Gastroesophageal sphincter (tissue), 4 donors: ENCODE measurements at regions not wholly inside any gene's neighbourhood (a gene's known extent, or its start where the extent isn't known, plus 50 kb on each side); places are given as distances from the start of the nearest gene placed in this dataset.

Source experiments
- ATAC-seq: fragments of 150-250 bp; one replicate; pipeline ENCODE4 v1.9.1; 2016; ENCODE audit warnings: mild to moderate bottlenecking, moderate library complexity
- H3K27ac ChIP-seq, 4 donors: fragments of 200-600 bp; sonication (generic) in 3 of 4; 1 replicate in 3 of 4; 2 replicates in 1 of 4; pipeline ENCODE4 v1.5.1; 2016 to 2019
- H3K27me3 ChIP-seq: fragments of 200-600 bp; sonication (generic); one replicate; pipeline ENCODE4 v1.5.1; 2019
- H3K36me3 ChIP-seq, 2 donors: fragments of 200-600 bp; sonication (generic); one replicate each; pipeline ENCODE4 v1.5.1; 2019; ENCODE audit warnings: control low read depth in 1 of 2
- H3K4me1 ChIP-seq, 3 donors: fragments of 200-600 bp; sonication (generic); 1 replicate in 2 of 3; 2 replicates in 1 of 3; pipeline ENCODE4 v1.5.1; 2016 to 2019; ENCODE audit warnings: control low read depth in 2 of 3
- H3K4me3 ChIP-seq, 2 donors: fragments of 200-600 bp; sonication (generic); one replicate each; pipeline ENCODE4 v1.5.1; 2019; ENCODE audit warnings: mild to moderate bottlenecking in 1 of 2, moderate library complexity in 1 of 2
- H3K9me3 ChIP-seq, 3 donors: fragments of 200-600 bp; sonication (generic); one replicate each; pipeline ENCODE4 v1.5.1; 2017 to 2019; ENCODE audit warnings: control low read depth in 2 of 3
- CTCF ChIP-seq, 4 experiments: fragments of 200-600 bp in 2 of 4; fragments of 450-650 bp in 2 of 4; sonication (generic) in 1 of 4; IDR thresholded peaks; one replicate each; pipeline ENCODE4 v1.5.1; 2017 to 2019; ENCODE audit warnings: antibody characterized with exemption in 4 of 4, mild to moderate bottlenecking in 2 of 4, moderate library complexity in 2 of 4
- EP300 ChIP-seq: sonication (generic); formaldehyde crosslinking; IDR thresholded peaks from one replicate; pipeline ENCODE4 v1.6.1; 2017; ENCODE audit warnings: antibody characterized with exemption, mild to moderate bottlenecking
- POLR2A ChIP-seq, 2 donors: fragments of 450-650 bp; IDR thresholded peaks; one replicate each; pipeline ENCODE4 v1.6.1; 2017; ENCODE audit warnings: antibody characterized with exemption in 2 of 2, mild to moderate bottlenecking in 2 of 2, moderate library complexity in 1 of 2
- POLR2AphosphoS5 ChIP-seq: sonication (generic); formaldehyde crosslinking; IDR thresholded peaks from one replicate; pipeline ENCODE4 v1.6.1; 2017; ENCODE audit warnings: antibody characterized with exemption
- WGBS, 2 donors: methylation state at CpG; one replicate each; pipeline ENCODE4 v1.1.5; 2018; ENCODE audit warnings: low coverage in 1 of 2; 5-methylcytosine and 5-hydroxymethylcytosine counted together

GRCh38 chr20:57831993-57832585 is 122.3 kb upstream of the PMEPA1 start:
- WGBS, 2 donors: 76 to 87% methylated on average over 3 to 6 of the region's 8 CpGs
- no peak for ATAC-seq

GRCh38 chr20:57831326-57831992 is 121.6 kb upstream of the PMEPA1 start:
- no peak overlapping the region for H3K4me3 ChIP-seq
- peaks cover 6% of the 10 kb centered on the region for H3K27me3 ChIP-seq
- H3K36me3 ChIP-seq: no peaks in the 10 kb centered on the region
- TF ChIP-seq EP300: no peak
- TF ChIP-seq POLR2AphosphoS5: no peak
- no peak for TF ChIP-seq CTCF (IDR thresholded peaks at IDR 0.05)
- no peak for TF ChIP-seq POLR2A (IDR thresholded peaks at IDR 0.05)
- WGBS, 2 donors: 27 to 73% methylated on average over 2 to 5 of the region's 9 CpGs
- no peak for ATAC-seq
- no peak overlapping the region for H3K27ac ChIP-seq
- H3K9me3 ChIP-seq: no peaks in the 10 kb centered on the region
- peaks cover 0 to under 1% (median 0%) of the 10 kb centered on the region in 3 donors for H3K4me1 ChIP-seq

More at GRCh38 chr20:57831993-57832585, 122.3 kb upstream of the PMEPA1 start:
- TF ChIP-seq CTCF (IDR thresholded peaks at IDR 0.05): no peak
- TF ChIP-seq EP300: no peak
- TF ChIP-seq POLR2A (IDR thresholded peaks at IDR 0.05): no peak
- TF ChIP-seq POLR2AphosphoS5: no peak
- Histone ChIP-seq H3K4me1 (no peaks in the 10 kb centered on the region), H3K27ac (no peak overlapping the region), H3K27me3 (peaks cover 6% of the 10 kb centered on the region), H3K36me3 (no peaks in the 10 kb centered on the region), H3K9me3 (no peaks in the 10 kb centered on the region), H3K4me3 (no peak overlapping the region)

GRCh38 chr20:57830515-57830895 is 120.7 kb upstream of the PMEPA1 start:
- H3K4me1 ChIP-seq: peaks cover 0 to 6% (median 0%) of the 10 kb centered on the region in 3 donors
- H3K27ac ChIP-seq: no peak overlapping the region
- ATAC-seq: no peak
- WGBS, 2 donors: 87% methylated on average over 4 of the region's 12 CpGs; no CpG with 5 or more reads in 1 of the 2 donors
- H3K27me3 ChIP-seq: peaks cover 6% of the 10 kb centered on the region
- no peaks in the 10 kb centered on the region for H3K9me3 ChIP-seq
- no peaks in the 10 kb centered on the region for H3K36me3 ChIP-seq
- no peak for TF ChIP-seq POLR2A (IDR thresholded peaks at IDR 0.05)
- no peak for TF ChIP-seq CTCF (IDR thresholded peaks at IDR 0.05)
- no peak for TF ChIP-seq POLR2AphosphoS5
- no peak for TF ChIP-seq EP300
- no peak overlapping the region for H3K4me3 ChIP-seq

GRCh38 chr20:57829805-57830514 is 120.1 kb upstream of the PMEPA1 start:
- TF ChIP-seq POLR2AphosphoS5 (no peak), EP300 (no peak), POLR2A (IDR thresholded peaks at IDR 0.05) (no peak), CTCF (IDR thresholded peaks at IDR 0.05) (no peak)
- H3K4me3 ChIP-seq: no peak overlapping the region
- H3K9me3 ChIP-seq: no peaks in the 10 kb centered on the region
- peaks cover 0 to 6% (median 0%) of the 10 kb centered on the region in 3 donors for H3K4me1 ChIP-seq
- 83 to 95% methylated on average over 3 of the region's 9 CpGs for WGBS, 2 donors
- H3K27me3 ChIP-seq: peaks cover 6% of the 10 kb centered on the region
- no peaks in the 10 kb centered on the region for H3K36me3 ChIP-seq
- ATAC-seq: no peak
- H3K27ac ChIP-seq: no peak overlapping the region
